GM21360 (cell line): ENCODE measurements at regions not wholly inside any gene's neighbourhood (a gene's known extent, or its start where the extent isn't known, plus 50 kb on each side); places are given as distances from the start of the nearest gene placed in this dataset.
"Not testable (repeated sequence)": the region's sequence is repeated elsewhere in the genome, so short reads cannot be mapped to it uniquely, and the experiment has no call there.

Source experiments
- ATAC-seq: cut with Tn5 transposase; IDR thresholded peaks from one replicate; pipeline ENCODE4 v1.9.1; 2021; ENCODE audit warnings: mild to moderate bottlenecking, moderate library complexity; ENCODE audit not compliant: unreplicated experiment

- ATAC-seq = no peak
Observed at GRCh38 chr5:108590799-108591198, 156.9 kb upstream of the FER start.

GRCh38 chr5:108588323-108588722 lies 159.4 kb upstream of the FER start:
- ATAC-seq = no peak

GRCh38 chr5:108587821-108588220 lies 159.9 kb upstream of the FER start:
- no peak for ATAC-seq

- no peak for ATAC-seq
Observed at GRCh38 chr5:108581026-108581425, 166.7 kb upstream of the FER start.

DNA sequence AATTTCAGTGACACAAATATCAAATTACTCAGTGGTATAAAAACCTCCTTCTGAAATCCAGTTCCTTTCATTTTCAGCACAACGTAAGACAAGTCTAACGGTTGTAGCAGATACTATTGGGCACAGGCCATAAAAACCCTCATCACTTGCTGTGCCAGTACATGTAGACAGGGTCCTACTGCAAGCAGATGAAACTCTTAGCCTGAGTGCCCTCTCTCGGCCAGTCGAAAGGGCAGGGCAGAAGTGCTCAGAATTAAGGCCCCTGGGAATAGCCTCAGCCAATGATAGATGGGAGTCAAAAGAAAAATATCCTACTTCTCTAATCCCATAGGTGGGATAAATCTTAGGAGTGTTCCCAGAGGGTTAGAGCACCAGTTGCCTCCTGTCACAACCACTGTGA lies 168.5 kb upstream of the FER start:
- ATAC-seq = no peak

DNA sequence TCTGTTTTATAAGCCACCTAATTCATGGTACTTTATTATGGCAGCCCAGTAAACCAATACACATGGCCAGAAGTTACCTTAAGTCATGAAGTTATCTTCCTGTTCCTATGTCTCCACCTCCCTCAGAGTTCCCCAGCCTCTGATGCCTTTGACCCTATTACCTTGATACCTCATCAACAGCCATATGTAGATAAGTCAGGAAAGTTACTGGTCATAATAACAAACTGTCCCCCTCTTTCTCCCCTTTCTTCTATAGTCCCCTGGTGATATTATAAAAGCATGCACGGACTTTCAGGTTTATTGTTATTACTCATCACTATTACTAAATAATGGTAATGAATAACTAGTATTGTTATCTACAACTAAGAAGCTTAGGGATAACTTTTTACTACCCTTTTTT lies 168.9 kb upstream of the FER start:
- ATAC-seq = no peak

DNA sequence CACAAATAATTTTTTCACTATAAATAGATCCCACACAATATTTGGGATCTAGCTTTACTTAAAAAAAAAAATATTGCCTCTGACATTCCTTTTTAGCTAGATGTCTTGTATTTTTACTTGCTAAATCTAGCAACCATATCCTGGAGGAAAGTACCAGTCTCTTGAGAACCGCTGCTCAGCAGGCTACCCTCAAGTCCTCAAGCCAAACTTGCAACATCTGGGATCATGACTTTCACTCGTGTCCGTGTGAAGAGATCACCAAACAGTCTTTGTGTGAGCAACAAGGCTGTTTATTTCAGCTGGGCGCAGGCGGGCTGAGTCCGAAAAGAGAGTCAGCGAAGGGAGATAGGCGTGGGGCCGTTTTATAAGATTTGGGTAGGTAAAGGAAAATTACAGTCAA lies 180.3 kb upstream of the FER start:
- ATAC-seq = no peak

GRCh38 chr5:108564441-108564840 lies 182.5 kb upstream of the FBXL17 start:
- ATAC-seq = no peak

- no peak for ATAC-seq
Observed at GRCh38 chr5:108562205-108562454, 180.2 kb upstream of the FBXL17 start.

DNA sequence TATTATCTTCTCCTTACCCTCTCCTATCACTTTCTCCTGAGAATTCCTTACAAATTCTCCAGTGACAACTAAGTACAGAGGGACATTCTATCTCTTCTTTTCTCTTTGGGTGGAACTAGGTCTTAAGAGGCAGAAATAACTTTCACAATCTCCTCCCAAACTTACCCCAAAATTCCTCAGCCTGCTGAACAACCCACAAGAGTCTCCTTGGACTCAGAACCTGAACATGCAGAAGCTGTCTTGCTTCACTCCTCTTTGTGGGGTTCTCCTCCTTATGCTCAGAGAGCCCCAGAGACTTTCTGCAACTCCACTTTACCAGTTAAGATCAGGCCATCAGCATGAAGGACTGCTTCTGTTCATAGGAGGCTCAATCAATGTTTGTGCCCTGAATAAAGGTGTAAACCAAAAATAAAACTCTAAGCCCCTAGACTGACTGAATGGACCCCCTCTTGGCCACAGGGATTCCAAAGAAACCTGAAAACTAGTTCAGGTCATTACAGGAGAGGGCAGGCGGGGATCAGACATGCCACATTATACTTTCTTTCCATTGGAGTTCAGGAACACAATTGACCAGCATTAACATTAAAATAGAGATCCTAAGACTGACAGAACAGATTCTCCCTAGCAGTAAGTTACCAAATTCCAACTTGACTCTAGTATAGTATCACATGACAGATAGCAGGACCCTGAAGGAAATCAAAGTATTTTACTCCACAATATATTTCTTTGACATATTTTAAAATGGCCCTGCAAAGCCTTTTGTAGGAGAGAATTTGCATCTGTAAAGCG lies 179.7 kb upstream of the FBXL17 start:
- no peak for ATAC-seq

GRCh38 chr5:108560581-108560980 lies 178.7 kb upstream of the FBXL17 start:
- ATAC-seq = no peak

GRCh38 chr5:108560166-108560565 lies 178.3 kb upstream of the FBXL17 start:
- ATAC-seq = no peak

DNA sequence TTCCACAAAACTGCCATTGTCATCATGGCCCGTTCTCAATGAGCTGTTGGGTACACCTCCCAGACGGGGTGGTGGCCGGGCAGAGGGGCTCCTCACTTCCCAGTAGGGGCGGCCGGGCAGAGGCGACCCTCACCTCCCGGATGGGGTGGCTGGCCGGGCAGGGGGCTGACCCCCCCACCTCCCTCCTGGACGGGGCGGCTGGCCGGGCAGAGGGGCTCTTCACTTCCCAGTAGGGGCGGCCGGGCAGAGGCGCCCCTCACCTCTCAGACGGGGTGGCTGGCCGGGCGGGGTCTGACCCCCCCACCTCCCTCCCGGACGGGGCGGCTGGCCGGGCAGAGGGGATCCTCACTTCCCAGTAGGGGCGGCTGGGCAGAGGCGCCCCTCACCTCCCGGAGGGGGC lies 176.9 kb upstream of the FBXL17 start:
- ATAC-seq = not testable (repeated sequence)

- not testable (repeated sequence) for ATAC-seq
Observed at GRCh38 chr5:108558142-108558541, 176.2 kb upstream of the FBXL17 start.

GRCh38 chr5:108557686-108558085 lies 175.8 kb upstream of the FBXL17 start:
- ATAC-seq = no peak

- no peak for ATAC-seq
Observed at GRCh38 chr5:108556441-108557145, 174.7 kb upstream of the FBXL17 start.

DNA sequence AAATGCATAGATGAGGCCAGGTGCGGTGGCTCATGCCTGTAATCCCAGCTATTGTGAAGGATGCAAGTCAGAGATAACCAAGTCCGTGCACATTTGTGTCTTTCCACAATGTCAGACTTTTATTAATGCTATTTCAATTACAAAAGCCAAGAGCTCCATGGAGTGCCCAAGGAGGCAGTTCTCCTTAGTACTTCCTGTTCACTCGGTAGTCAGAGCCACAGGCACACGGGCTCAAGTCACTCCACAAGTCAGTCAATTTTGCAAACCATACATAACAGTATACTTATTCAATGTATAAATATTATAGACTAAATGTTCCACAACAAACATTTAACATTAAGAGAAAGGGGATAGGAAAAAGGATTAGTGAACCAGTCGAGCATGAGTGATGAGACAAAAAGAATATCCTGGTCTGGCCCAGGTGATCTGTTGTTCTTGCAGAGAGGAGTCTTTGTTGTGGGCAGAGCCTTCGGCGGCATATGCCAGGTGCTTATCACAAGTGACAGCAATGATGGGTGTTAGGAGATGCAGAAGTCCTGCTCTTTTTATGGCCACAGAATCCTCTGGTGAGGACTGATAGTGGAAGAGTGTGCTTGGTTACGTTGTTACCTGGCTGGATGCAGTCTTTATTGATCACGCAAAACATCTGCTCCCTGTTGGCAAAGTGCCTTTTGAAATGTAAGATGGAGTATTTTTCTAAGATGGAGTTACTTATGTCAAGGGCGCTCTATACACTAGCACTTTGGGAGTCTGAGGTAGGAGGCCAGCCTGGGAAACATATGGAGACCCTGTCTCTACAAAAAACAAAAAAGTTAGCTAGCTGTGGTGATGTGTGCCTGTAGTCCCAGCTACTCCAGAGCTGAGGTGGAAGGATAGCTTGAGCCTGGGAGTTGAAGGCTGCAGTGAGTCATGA lies 167.0 kb upstream of the FBXL17 start:
- no peak for ATAC-seq

- no peak for ATAC-seq
Observed at GRCh38 chr5:108546939-108547338, 165.0 kb upstream of the FBXL17 start.

DNA sequence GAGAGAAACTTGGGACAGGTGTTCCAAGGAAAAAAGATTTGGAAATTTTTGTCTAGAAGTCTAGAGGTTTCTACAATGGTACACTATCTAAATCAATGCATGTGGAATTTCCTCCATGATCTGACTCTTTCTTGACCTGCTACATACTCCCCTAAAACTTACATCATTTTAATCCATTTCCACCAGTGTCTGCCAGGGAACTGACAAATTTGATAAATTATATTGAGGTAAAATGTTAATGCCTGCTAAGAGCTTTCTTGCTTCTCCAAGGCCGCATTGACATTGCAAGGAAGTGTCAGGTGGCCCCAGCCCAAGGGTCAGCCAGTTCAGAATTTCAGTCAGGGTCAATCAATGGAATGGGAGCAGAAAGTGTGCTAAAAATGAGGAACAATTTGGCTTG lies 163.4 kb upstream of the FBXL17 start:
- no peak for ATAC-seq

GRCh38 chr5:108543486-108543885 lies 161.6 kb upstream of the FBXL17 start:
- peak; percentile 73 for ATAC-seq

DNA sequence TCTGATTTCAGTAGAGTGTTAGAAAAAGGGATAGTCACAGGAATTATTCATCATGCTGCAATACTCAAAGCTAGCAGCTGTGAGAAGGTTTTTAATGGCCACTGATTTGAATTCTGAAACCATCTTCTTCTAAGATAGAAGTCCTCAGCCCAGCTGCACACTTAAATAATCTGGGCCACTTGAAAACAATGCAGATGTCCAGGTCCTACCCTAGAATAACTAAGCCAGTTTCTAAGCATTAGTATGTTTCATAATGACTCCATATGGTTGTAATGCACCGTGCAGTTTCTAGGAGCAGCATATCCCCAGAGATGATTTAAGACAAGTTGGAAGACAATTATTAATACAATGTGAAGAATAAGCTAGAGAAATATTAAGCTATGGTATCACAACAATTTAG lies 159.9 kb upstream of the FBXL17 start:
- peak; percentile 88 for ATAC-seq

GRCh38 chr5:108536321-108536720 lies 154.4 kb upstream of the FBXL17 start:
- ATAC-seq = no peak
